Esophagus squamous epithelium (tissue), 4 donors: ENCODE measurements at regions not wholly inside any gene's neighbourhood (a gene's known extent, or its start where the extent isn't known, plus 50 kb on each side); places are given as distances from the start of the nearest gene placed in this dataset.

ENCODE experiments used
- POLR2A ChIP-seq, 4 donors: fragments of 450-650 bp; IDR thresholded peaks; one replicate each; pipeline ENCODE4 v1.6.1; 2017; ENCODE audit warnings: antibody characterized with exemption in 4 of 4, mild to moderate bottlenecking in 4 of 4, moderate library complexity in 3 of 4
- TF ChIP-seq, protein P1 (sequence below), 6 experiments: fragments of 450-650 bp in 4 of 6; fragments of 200-600 bp in 2 of 6; sonication (generic) in 2 of 6; IDR thresholded peaks; one replicate each; pipeline ENCODE4 v1.5.1; 2016 to 2019; ENCODE audit warnings: antibody characterized with exemption in 6 of 6, mild to moderate bottlenecking in 4 of 6, moderate library complexity in 4 of 6

DNA sequence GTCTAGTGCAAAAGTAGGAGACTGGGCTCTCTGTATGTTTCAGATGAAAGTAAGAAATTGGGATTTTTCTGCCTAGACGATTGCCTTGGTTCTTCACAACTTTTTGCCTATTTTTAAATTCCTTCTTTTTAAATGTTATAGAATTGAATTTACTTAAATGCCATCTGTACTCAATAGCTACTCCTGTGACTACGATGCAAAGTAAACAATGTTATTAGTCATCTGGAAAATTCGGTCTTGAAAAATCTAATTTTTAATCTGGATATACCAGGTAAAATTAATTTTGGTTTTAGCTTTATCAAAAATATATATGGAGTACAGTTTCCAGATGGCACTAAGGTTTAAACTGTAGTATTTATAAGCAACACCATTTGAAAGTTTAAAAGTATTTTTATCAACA lies 472.2 kb downstream of the UTRN start:
- TF ChIP-seq, protein P1, sequence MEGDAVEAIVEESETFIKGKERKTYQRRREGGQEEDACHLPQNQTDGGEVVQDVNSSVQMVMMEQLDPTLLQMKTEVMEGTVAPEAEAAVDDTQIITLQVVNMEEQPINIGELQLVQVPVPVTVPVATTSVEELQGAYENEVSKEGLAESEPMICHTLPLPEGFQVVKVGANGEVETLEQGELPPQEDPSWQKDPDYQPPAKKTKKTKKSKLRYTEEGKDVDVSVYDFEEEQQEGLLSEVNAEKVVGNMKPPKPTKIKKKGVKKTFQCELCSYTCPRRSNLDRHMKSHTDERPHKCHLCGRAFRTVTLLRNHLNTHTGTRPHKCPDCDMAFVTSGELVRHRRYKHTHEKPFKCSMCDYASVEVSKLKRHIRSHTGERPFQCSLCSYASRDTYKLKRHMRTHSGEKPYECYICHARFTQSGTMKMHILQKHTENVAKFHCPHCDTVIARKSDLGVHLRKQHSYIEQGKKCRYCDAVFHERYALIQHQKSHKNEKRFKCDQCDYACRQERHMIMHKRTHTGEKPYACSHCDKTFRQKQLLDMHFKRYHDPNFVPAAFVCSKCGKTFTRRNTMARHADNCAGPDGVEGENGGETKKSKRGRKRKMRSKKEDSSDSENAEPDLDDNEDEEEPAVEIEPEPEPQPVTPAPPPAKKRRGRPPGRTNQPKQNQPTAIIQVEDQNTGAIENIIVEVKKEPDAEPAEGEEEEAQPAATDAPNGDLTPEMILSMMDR (IDR thresholded peaks at IDR 0.05) = no peak
- no peak for TF ChIP-seq POLR2A (IDR thresholded peaks at IDR 0.05)
